Prostate gland (tissue), 2 donors: ENCODE measurements at regions not wholly inside any gene's neighbourhood (a gene's known extent, or its start where the extent isn't known, plus 50 kb on each side); places are given as distances from the start of the nearest gene placed in this dataset.

Experiments
- CTCF ChIP-seq, 4 experiments: fragments of 200-600 bp in 2 of 4; fragments of 450-650 bp in 2 of 4; sonication (generic) in 2 of 4; IDR thresholded peaks; 1 replicate in 3 of 4; 2 replicates in 1 of 4; pipeline ENCODE4 v1.5.1; 2016 to 2019; ENCODE audit warnings: antibody characterized with exemption in 4 of 4, mild to moderate bottlenecking in 2 of 4, moderate library complexity in 2 of 4
- POLR2A ChIP-seq: fragments of 450-650 bp; IDR thresholded peaks from one replicate; pipeline ENCODE4 v1.6.1; 2016; ENCODE audit warnings: antibody characterized with exemption, mild to moderate bottlenecking
- POLR2AphosphoS5 ChIP-seq: sonication (generic); formaldehyde crosslinking; IDR thresholded peaks from one replicate; pipeline ENCODE4 v1.6.1; 2017; ENCODE audit warnings: antibody characterized with exemption

GRCh38 chr6:120954111-120954510 lies 380.2 kb downstream of the TBC1D32 start:
- TF ChIP-seq CTCF (IDR thresholded peaks at IDR 0.05): no peak
- no peak for TF ChIP-seq POLR2A
- TF ChIP-seq POLR2AphosphoS5: no peak
